ENCODE measurements at regions not wholly inside any gene's neighbourhood (a gene's known extent, or its start where the extent isn't known, plus 50 kb on each side); places are given as distances from the start of the nearest gene placed in this dataset.

DNA sequence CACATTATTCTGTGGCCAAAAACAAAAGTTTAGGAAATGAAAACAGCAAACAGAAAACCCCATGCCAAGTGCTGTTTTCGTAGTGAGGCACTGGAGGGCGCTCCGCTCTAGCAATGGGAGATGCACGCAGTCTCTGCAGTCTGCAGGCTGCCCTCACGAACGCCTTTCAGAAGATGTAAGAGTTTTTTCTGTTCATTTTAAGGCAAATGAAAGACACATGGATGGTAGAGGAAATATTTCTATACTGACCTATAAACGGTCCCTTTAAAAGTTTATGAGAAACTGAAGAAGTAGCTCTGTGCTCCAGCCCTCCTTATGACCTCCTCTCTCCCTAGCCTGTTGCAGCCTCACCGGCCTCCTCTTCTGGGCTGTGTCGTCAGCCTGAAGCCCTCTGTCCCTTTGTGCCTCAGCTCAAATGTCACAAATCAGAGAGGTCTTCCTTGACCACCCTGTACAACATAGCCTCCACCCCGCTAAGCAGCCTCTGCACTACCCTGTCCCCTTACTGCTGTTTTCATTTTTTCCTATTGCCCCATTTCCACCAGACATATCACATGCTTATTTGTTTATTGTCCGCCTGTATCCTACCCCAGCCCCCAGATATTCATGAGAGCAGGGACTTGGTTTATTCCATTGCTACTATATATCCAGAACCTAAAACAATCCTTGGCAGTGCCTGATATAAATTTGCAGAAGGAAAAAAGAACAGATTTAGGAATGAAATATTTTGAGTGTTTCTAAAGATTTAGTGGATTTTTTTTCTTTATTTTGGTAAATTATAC is 116.4 kb downstream of the TM9SF2 start:
- no peaks in the 10 kb centered on the region for H3K36me3 ChIP-seq (ENCODE audit: control insufficient read depth in 2 of 4, insufficient read depth in 4 of 4, low read length in 3 of 4)
- WGBS, 2 experiments (ENCODE audit: extremely low coverage in 1 of 2, insufficient coverage in 1 of 2, insufficient read length in 1 of 2, insufficient replicate concordance in 2 of 2, low coverage in 1 of 2, low lambda C conversion rate in 2 of 2, missing lambda C conversion rate in 1 of 2), result 31% methylated on average over 11 of the region's 11 CpGs; no CpG with 5 or more reads in 1 of the 2 experiments
- H2BK15ac ChIP-seq (ENCODE audit: low read length), result no peak overlapping the region
- H2BK5ac ChIP-seq (ENCODE audit: low read depth, low read length), result no peak overlapping the region; the same call in 1 of the 2 replicates
- no peak overlapping the region for H3K4ac ChIP-seq (replicated peaks; ENCODE audit: insufficient read length, low read depth, low read length)
- no peaks in the 10 kb centered on the region for H3K27me3 ChIP-seq (replicated peaks in 1 of 4; ENCODE audit: control insufficient read depth in 3 of 4, extremely low read depth in 1 of 4, insufficient read depth in 3 of 4, low read length in 3 of 4)
- no peak overlapping the region for H2AK5ac ChIP-seq (ENCODE audit: low read depth, low read length)
- no peak overlapping the region for H3K14ac ChIP-seq (ENCODE audit: insufficient read length)
- peak overlapping the region; percentile 13 for H4K91ac ChIP-seq (replicated peaks; ENCODE audit: insufficient read length, low read length)
- H2BK12ac ChIP-seq (ENCODE audit: low read depth, low read length), result peak overlapping the region; percentile 10; the same call in 1 of the 2 replicates
- peaks cover 0 to 5% (median 0%) of the 10 kb centered on the region in 4 experiments; a peak in 2 of 7 replicates for H3K4me1 ChIP-seq (replicated peaks in 1 of 4; ENCODE audit: control insufficient read depth in 3 of 4, insufficient read depth in 4 of 4, low read length in 3 of 4)
- FAIRE-seq (peak; percentile 91), DNase-seq (ENCODE audit: low read depth in 1 of 2, low spot score in 2 of 2) (peak in 1 of 2 experiments; percentile 73)
- H3K4me3 ChIP-seq (ENCODE audit: extremely low read depth in 1 of 4, insufficient read depth in 2 of 4, low read depth in 3 of 4, low read length in 4 of 4), result no peak overlapping the region
- H3K27ac ChIP-seq (ENCODE audit: low read depth, low read length), result no peak overlapping the region
- H3K18ac ChIP-seq (ENCODE audit: extremely low read depth, low read length), result no peak overlapping the region
- POLR2A ChIA-PET (ENCODE audit: partially characterized antibody), result interaction anchor here (0.9 to 1.4 kb wide), 2 partner anchors 69 to 364 kb away, joined by 3 read pairs; partner anchors contain the start of gene ZIC2
- no peak overlapping the region for H4K8ac ChIP-seq (ENCODE audit: extremely low read depth, insufficient read depth, low read length)
- no peaks in the 10 kb centered on the region for H3K9me3 ChIP-seq (ENCODE audit: insufficient read depth in 2 of 2, low read depth in 1 of 2, low read length in 1 of 2)
- no peak overlapping the region; a peak in 1 of 7 replicates for H3K9ac ChIP-seq (replicated peaks in 1 of 4; ENCODE audit: extremely low read depth in 1 of 4, low read depth in 3 of 4, low read length in 3 of 4)
- H3K23ac ChIP-seq (ENCODE audit: insufficient read length), result no peak overlapping the region
- CTCF ChIA-PET (ENCODE audit: partially characterized antibody), result interaction anchor here (0.6 to 4.5 kb wide), 26 partner anchors 10 to 1051 kb away, joined by 3 to 31 read pairs (median 3); partner anchors contain the start of gene CLYBL
- no peak overlapping the region for H2BK120ac ChIP-seq (replicated peaks; ENCODE audit: low read depth, low read length)
- no peak overlapping the region; a peak in 1 of 4 replicates for H3K4me2 ChIP-seq (ENCODE audit: insufficient read depth in 1 of 2, low read depth in 2 of 2, low read length in 2 of 2)
- no peaks in the 10 kb centered on the region; the same call in 1 of the 2 replicates for H3K79me1 ChIP-seq (ENCODE audit: low read depth, low read length)
- no peaks in the 10 kb centered on the region for H3K23me2 ChIP-seq (ENCODE audit: low read depth, low read length)
- H2BK20ac ChIP-seq (ENCODE audit: low read length), result peak overlapping the region; percentile 62; the same call in 1 of the 2 replicates
- no peak overlapping the region for H3K56ac ChIP-seq (replicated peaks; ENCODE audit: insufficient read length, low read depth, low read length)
- no peak overlapping the region for H2AFZ ChIP-seq (ENCODE audit: low read length)
- H4K20me1 ChIP-seq (replicated peaks in 1 of 2; ENCODE audit: control insufficient read depth in 1 of 2, insufficient read depth in 2 of 2, low read length in 2 of 2), result no peaks in the 10 kb centered on the region
- no peaks in the 10 kb centered on the region for H3K79me2 ChIP-seq (ENCODE audit: control insufficient read depth in 1 of 2, insufficient read depth in 2 of 2, low read length in 2 of 2)
- H4K5ac ChIP-seq (ENCODE audit: insufficient read length, low read depth, low read length), result no peak overlapping the region
- TF ChIP-seq SP4 (IDR thresholded peaks at IDR 0.05; ENCODE audit: low read length), result peak; percentile 77; the same call in 1 of the 2 replicates
- TF ChIP-seq PHF8 (conservative IDR thresholded peaks at IDR 0.05; ENCODE audit: low read depth, low read length), result no peak
- TF ChIP-seq NRF1 (IDR thresholded peaks at IDR 0.05; ENCODE audit: low read depth, low read length), result no peak
- peak; percentile 87 to 93 (median 88) for TF ChIP-seq CTCF (IDR thresholded peaks at IDR 0.05; ENCODE audit: control extremely low read depth in 1 of 3, insufficient read depth in 1 of 3, low read depth in 1 of 3, low read length in 3 of 3)
- no peak for TF ChIP-seq RFX5 (IDR thresholded peaks at IDR 0.05; ENCODE audit: borderline replicate concordance, low read depth, low read length)
- TF ChIP-seq RAD21 (IDR thresholded peaks at IDR 0.05 in 1 of 2, conservative IDR thresholded peaks at IDR 0.05 in 1 of 2; ENCODE audit: low read depth in 2 of 2, low read length in 2 of 2), result peak; percentile 99
- no peak for TF ChIP-seq GTF2F1 (IDR thresholded peaks at IDR 0.05; ENCODE audit: borderline replicate concordance, low read depth, low read length)
- TF ChIP-seq SRF (IDR thresholded peaks at IDR 0.05; ENCODE audit: low read depth, low read length), result no peak

Data from H1 (cell line).